Raji (cell line): ENCODE measurements at regions not wholly inside any gene's neighbourhood (a gene's known extent, or its start where the extent isn't known, plus 50 kb on each side); places are given as distances from the start of the nearest gene placed in this dataset.

Experiments used
- POLR2A ChIP-seq: IDR thresholded peaks from 2 replicates; pipeline ENCODE4 v1.6.1; 2011; ENCODE audit warnings: low read depth, low read length, control low read depth; ENCODE audit not compliant: insufficient read depth

GRCh38 chr17:45689451-45689850 is 94.7 kb upstream of the CRHR1 start:
- TF ChIP-seq POLR2A = no peak

- TF ChIP-seq POLR2A = no peak
These were observed 93.4 kb upstream of the CRHR1 start for GRCh38 chr17:45690625-45691275.

GRCh38 chr17:45692661-45693060 is 91.5 kb upstream of the CRHR1 start:
- TF ChIP-seq POLR2A = no peak

GRCh38 chr17:45693792-45694191 is 90.3 kb upstream of the CRHR1 start:
- no peak for TF ChIP-seq POLR2A

- TF ChIP-seq POLR2A = no peak
These were observed 87.7 kb upstream of the CRHR1 start for GRCh38 chr17:45696442-45696841.

- TF ChIP-seq POLR2A = no peak
These were observed 87.0 kb upstream of the CRHR1 start for GRCh38 chr17:45697076-45697475.

GRCh38 chr17:45700171-45701090 is 83.7 kb upstream of the CRHR1 start:
- no peak for TF ChIP-seq POLR2A

GRCh38 chr17:45702666-45703266 is 81.4 kb upstream of the CRHR1 start:
- TF ChIP-seq POLR2A = no peak

GRCh38 chr17:45703348-45703747 is 80.8 kb upstream of the CRHR1 start:
- no peak for TF ChIP-seq POLR2A

GRCh38 chr17:45703806-45704205 is 80.3 kb upstream of the CRHR1 start:
- no peak for TF ChIP-seq POLR2A

- no peak for TF ChIP-seq POLR2A
These were observed 79.9 kb upstream of the CRHR1 start for GRCh38 chr17:45704251-45704650.

GRCh38 chr17:45705123-45706009 is 78.8 kb upstream of the CRHR1 start:
- no peak for TF ChIP-seq POLR2A

GRCh38 chr17:45706033-45706432 is 78.1 kb upstream of the CRHR1 start:
- no peak for TF ChIP-seq POLR2A

- no peak for TF ChIP-seq POLR2A
These were observed 75.3 kb upstream of the CRHR1 start for GRCh38 chr17:45708707-45709290.
